WERI-Rb-1 (cell line): ENCODE measurements at regions not wholly inside any gene's neighbourhood (a gene's known extent, or its start where the extent isn't known, plus 50 kb on each side); places are given as distances from the start of the nearest gene placed in this dataset.

ENCODE experiments used
- DNase-seq: peaks from one replicate; pipeline ENCODE4 v3.0.0-alpha.2; 2020
- H3K27ac ChIP-seq: fragments of 250-450 bp; sonication (Bioruptor Pico); 2 replicates; pipeline ENCODE4 v1.5.1; 2020; ENCODE audit warnings: mild to moderate bottlenecking, moderate library complexity
- H3K27me3 ChIP-seq: fragments of 250-450 bp; sonication (Bioruptor Pico); 2 replicates; pipeline ENCODE4 v1.5.1; 2021; ENCODE audit warnings: mild to moderate bottlenecking, low read depth, moderate library complexity; ENCODE audit not compliant: insufficient read depth, severe bottlenecking
- H3K36me3 ChIP-seq: fragments of 250-450 bp; sonication (Bioruptor Pico); 2 replicates; pipeline ENCODE4 v1.5.1; 2020; ENCODE audit warnings: mild to moderate bottlenecking, moderate library complexity
- H3K4me3 ChIP-seq: 2 replicates; pipeline ENCODE4 v1.5.1; 2011; ENCODE audit warnings: low read depth, mild to moderate bottlenecking, control low read depth, low read length
- H3K9me3 ChIP-seq: fragments of 250-450 bp; sonication (Bioruptor Pico); 2 replicates; pipeline ENCODE4 v1.5.1; 2021; ENCODE audit warnings: mild to moderate bottlenecking, moderate library complexity; ENCODE audit not compliant: severe bottlenecking
- TF ChIP-seq, protein P1 (sequence below): IDR thresholded peaks from 2 replicates; pipeline ENCODE4 v1.5.1; 2011; ENCODE audit warnings: low read depth, mild to moderate bottlenecking, control low read depth, inconsistent platforms, low read length

DNA sequence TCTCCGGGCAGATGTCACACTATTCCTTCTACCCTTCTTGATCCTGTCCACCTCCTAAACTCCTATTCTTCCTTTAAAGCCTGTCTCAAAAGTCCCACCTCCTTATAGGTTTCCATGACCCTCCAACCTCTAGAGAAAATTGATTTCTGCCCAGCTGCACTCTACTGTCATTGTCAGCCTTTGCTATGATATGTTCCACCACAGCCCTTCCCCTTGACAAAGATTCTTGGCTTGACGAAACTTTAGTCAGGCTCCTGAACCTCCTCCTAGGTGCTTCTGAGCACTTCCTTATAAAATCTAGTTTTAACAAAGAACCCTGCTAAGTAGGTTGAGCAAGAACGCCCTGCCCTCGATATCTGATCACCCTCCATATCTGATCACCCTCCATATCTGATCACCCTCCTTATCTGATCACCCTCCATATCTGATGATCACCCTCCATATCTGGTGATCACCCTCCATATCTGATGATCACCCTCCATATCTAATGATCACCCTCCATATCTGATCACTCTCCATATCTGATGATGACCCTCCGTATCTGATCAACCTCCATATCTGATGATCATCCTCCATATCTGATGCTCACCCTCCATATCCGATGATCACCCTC, 103.2 kb downstream of the RIN2 start:
- Histone ChIP-seq H3K27ac (no peak overlapping the region), H3K4me3 (no peak overlapping the region), H3K36me3 (no peaks in the 10 kb centered on the region), H3K9me3 (no peaks in the 10 kb centered on the region), H3K27me3 (no peaks in the 10 kb centered on the region)
- DNase-seq = no peak
- TF ChIP-seq, protein P1, sequence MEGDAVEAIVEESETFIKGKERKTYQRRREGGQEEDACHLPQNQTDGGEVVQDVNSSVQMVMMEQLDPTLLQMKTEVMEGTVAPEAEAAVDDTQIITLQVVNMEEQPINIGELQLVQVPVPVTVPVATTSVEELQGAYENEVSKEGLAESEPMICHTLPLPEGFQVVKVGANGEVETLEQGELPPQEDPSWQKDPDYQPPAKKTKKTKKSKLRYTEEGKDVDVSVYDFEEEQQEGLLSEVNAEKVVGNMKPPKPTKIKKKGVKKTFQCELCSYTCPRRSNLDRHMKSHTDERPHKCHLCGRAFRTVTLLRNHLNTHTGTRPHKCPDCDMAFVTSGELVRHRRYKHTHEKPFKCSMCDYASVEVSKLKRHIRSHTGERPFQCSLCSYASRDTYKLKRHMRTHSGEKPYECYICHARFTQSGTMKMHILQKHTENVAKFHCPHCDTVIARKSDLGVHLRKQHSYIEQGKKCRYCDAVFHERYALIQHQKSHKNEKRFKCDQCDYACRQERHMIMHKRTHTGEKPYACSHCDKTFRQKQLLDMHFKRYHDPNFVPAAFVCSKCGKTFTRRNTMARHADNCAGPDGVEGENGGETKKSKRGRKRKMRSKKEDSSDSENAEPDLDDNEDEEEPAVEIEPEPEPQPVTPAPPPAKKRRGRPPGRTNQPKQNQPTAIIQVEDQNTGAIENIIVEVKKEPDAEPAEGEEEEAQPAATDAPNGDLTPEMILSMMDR = no peak

DNA sequence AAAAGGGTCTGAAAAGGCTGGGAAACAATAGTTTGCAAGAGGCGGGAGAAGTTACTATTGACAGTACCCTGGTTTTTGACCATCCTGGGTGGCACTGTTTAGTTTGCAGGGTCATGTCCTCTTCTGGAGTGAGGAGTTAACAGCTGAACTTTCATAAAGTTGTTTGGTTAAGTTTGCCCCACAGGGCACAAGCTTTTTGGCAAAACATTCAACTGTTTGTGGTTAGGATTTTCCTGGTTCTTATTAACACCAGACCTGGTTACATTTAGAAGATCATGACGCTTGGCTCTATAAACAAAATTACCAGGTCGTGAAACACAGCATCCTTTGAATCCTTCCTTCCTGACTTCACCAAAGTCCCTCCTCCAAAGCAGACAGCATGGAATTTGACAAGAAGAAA, 106.1 kb downstream of the RIN2 start:
- no peaks in the 10 kb centered on the region for H3K9me3 ChIP-seq
- H3K36me3 ChIP-seq = no peaks in the 10 kb centered on the region
- no peak for DNase-seq
- no peaks in the 10 kb centered on the region for H3K27me3 ChIP-seq
- H3K27ac ChIP-seq = no peak overlapping the region
- no peak overlapping the region for H3K4me3 ChIP-seq
- TF ChIP-seq, protein P1 = no peak

DNA sequence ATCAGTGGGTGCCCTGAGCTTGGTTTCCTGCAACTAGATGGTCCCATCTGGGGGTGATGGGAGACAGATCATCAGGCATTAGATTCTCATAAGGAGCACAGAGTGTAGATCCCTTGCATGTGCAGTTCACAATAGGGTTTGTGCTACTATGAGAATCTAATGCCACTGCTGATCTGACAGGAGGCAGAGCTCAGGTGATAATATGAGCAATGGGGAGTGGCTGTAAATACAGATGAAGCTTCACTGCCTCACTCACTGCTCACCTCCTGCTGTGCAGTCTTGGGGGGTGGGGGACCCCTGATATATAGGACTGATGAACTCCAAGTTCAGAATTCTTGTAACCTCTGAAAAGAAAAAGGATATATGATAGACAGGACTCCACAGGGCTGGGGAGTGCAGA, 108.0 kb downstream of the RIN2 start:
- no peaks in the 10 kb centered on the region for H3K27me3 ChIP-seq
- H3K27ac ChIP-seq = no peak overlapping the region
- no peaks in the 10 kb centered on the region for H3K9me3 ChIP-seq
- no peaks in the 10 kb centered on the region for H3K36me3 ChIP-seq
- no peak overlapping the region for H3K4me3 ChIP-seq
- TF ChIP-seq, protein P1 = no peak
- no peak for DNase-seq

DNA sequence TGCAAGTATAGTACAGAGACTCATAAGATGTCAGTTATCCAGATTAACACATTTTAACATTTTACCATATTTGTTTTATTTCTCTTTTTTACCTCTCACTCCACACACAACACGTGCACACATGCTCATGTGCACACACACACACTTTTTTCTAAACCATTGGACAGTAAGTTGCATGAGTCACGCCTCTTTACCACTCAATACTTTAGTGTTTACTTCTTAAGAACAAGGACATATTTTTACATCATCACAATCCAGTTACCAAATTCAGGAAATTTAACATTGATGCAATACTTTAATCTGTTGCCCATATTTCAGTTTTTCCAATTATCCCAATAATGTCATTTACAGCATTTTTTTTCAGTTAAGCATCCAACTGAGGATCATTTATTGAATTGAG, 109.0 kb downstream of the RIN2 start:
- H3K9me3 ChIP-seq = no peaks in the 10 kb centered on the region
- DNase-seq = no peak
- no peak overlapping the region for H3K4me3 ChIP-seq
- no peaks in the 10 kb centered on the region for H3K27me3 ChIP-seq
- H3K36me3 ChIP-seq = no peaks in the 10 kb centered on the region
- no peak overlapping the region for H3K27ac ChIP-seq
- TF ChIP-seq, protein P1 = no peak

DNA sequence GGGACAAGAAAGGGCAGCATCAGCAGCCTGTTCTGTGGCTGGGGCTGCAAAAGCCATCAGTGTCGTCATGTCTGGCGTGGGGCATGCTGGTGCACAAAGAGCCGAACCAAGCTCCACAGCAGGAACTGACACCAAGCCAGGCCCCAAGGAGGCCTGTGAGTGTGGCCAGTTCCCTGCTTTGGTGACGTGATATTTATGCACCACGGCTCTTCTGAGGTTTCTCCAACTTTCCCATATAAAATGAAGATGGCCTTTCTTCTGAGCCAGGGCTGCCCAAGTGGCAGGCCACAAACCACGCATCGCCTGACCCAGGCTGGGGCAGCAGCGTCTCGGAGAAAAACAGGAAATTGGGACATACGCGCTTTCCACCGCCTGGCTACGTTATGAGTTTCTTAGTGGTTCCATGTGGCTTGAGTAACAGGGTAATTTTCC, 109.9 kb downstream of the RIN2 start:
- Histone ChIP-seq H3K36me3 (no peaks in the 10 kb centered on the region), H3K4me3 (no peak overlapping the region), H3K27me3 (no peaks in the 10 kb centered on the region), H3K9me3 (no peaks in the 10 kb centered on the region), H3K27ac (no peak overlapping the region)
- TF ChIP-seq, protein P1 = no peak
- no peak for DNase-seq

DNA sequence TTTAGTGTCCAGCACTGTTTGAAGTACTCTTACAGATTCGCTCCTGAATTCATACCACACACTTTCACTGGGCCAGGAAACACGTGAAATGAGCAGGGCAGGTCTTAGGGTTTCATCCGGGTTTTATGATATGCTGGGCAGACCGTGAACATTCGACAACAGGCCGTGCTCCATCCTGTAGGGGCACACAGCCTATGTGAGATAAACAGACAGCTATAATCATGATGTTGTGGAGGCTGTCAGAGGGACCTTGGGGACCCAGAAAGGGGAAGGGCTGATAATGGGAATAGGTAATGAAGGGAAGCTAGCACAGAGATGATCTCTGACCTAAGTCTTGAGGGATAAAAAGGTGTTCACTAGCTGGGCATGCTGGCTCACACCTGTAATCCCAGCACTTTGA, 110.4 kb downstream of the RIN2 start:
- DNase-seq = no peak
- H3K9me3 ChIP-seq = no peaks in the 10 kb centered on the region
- H3K36me3 ChIP-seq = no peaks in the 10 kb centered on the region
- H3K27ac ChIP-seq = no peak overlapping the region
- H3K4me3 ChIP-seq = no peak overlapping the region
- no peaks in the 10 kb centered on the region for H3K27me3 ChIP-seq
- TF ChIP-seq, protein P1 = no peak
